ENCODE measurements at regions not wholly inside any gene's neighbourhood (a gene's known extent, or its start where the extent isn't known, plus 50 kb on each side); places are given as distances from the start of the nearest gene placed in this dataset.
"Not testable (repeated sequence)": the region's sequence is repeated elsewhere in the genome, so short reads cannot be mapped to it uniquely, and the experiment has no call there.

GRCh38 chr2:77725045-77725444 lies 202.9 kb upstream of the LRRTM4 start:
- Histone ChIP-seq H3K4me1 (no peaks in the 10 kb centered on the region), H3K4me3 (no peak overlapping the region), H3K9me3 (no peaks in the 10 kb centered on the region), H3K27me3 (no peaks in the 10 kb centered on the region), H3K27ac (no peak overlapping the region), H3K36me3 (no peaks in the 10 kb centered on the region)
- TF ChIP-seq POLR2A (IDR thresholded peaks at IDR 0.05): no peak
- TF ChIP-seq, protein P1, sequence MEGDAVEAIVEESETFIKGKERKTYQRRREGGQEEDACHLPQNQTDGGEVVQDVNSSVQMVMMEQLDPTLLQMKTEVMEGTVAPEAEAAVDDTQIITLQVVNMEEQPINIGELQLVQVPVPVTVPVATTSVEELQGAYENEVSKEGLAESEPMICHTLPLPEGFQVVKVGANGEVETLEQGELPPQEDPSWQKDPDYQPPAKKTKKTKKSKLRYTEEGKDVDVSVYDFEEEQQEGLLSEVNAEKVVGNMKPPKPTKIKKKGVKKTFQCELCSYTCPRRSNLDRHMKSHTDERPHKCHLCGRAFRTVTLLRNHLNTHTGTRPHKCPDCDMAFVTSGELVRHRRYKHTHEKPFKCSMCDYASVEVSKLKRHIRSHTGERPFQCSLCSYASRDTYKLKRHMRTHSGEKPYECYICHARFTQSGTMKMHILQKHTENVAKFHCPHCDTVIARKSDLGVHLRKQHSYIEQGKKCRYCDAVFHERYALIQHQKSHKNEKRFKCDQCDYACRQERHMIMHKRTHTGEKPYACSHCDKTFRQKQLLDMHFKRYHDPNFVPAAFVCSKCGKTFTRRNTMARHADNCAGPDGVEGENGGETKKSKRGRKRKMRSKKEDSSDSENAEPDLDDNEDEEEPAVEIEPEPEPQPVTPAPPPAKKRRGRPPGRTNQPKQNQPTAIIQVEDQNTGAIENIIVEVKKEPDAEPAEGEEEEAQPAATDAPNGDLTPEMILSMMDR (IDR thresholded peaks at IDR 0.05): no peak
- DNase-seq: no peak

GRCh38 chr2:77734662-77735340 lies 212.6 kb upstream of the LRRTM4 start:
- not testable (repeated sequence) for H3K4me3 ChIP-seq, H3K9me3 ChIP-seq, H3K4me1 ChIP-seq, DNase-seq, H3K36me3 ChIP-seq, H3K27me3 ChIP-seq, H3K27ac ChIP-seq

GRCh38 chr2:77737236-77737635 lies 215.1 kb upstream of the LRRTM4 start:
- DNase-seq: no peak
- Histone ChIP-seq H3K9me3 (no peaks in the 10 kb centered on the region), H3K27me3 (no peaks in the 10 kb centered on the region), H3K4me3 (no peak overlapping the region), H3K36me3 (no peaks in the 10 kb centered on the region), H3K27ac (no peak overlapping the region), H3K4me1 (no peaks in the 10 kb centered on the region)
- TF ChIP-seq, protein P1 (IDR thresholded peaks at IDR 0.05): no peak
- TF ChIP-seq POLR2A (IDR thresholded peaks at IDR 0.05): no peak

DNA sequence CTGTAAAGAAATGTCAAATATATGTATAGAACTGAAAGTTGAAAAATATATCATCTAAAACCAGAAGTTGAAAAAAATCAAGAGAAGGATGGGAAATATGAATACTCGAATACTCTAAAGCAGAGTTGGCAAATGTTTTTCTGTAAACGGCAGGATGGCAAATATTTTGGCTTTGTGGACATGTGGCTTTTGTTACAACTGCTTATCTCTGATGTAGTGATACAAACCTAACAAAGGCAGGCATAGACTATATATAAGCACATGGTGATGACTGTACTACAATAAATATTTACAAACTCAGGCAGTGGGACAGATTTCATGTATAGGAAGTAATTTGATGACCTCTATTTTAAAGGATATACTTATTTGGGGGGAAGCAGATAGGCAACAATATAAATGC lies 224.6 kb upstream of the LRRTM4 start:
- no peak for TF ChIP-seq POLR2A (IDR thresholded peaks at IDR 0.05)
- TF ChIP-seq, protein P1 (IDR thresholded peaks at IDR 0.05): no peak
- Histone ChIP-seq H3K36me3 (no peaks in the 10 kb centered on the region), H3K27ac (no peak overlapping the region), H3K4me1 (no peaks in the 10 kb centered on the region), H3K9me3 (no peaks in the 10 kb centered on the region), H3K27me3 (no peaks in the 10 kb centered on the region), H3K4me3 (no peak overlapping the region)
- DNase-seq: no peak

- H3K27me3 ChIP-seq, H3K4me3 ChIP-seq, H3K9me3 ChIP-seq, H3K36me3 ChIP-seq, DNase-seq, H3K27ac ChIP-seq, H3K4me1 ChIP-seq: not testable (repeated sequence)
Measured at GRCh38 chr2:77753710-77754345, 231.7 kb upstream of the LRRTM4 start.

- H3K4me3 ChIP-seq: no peak overlapping the region
- TF ChIP-seq POLR2A (IDR thresholded peaks at IDR 0.05): no peak
- TF ChIP-seq, protein P1 (IDR thresholded peaks at IDR 0.05): no peak
- no peaks in the 10 kb centered on the region for H3K4me1 ChIP-seq
- H3K36me3 ChIP-seq: no peaks in the 10 kb centered on the region
- H3K9me3 ChIP-seq: peaks cover 0 to 4% (median 0%) of the 10 kb centered on the region in 4 donors
- peak in 1 of 3 donors; percentile 37 for DNase-seq
- no peak overlapping the region for H3K27ac ChIP-seq
- no peaks in the 10 kb centered on the region for H3K27me3 ChIP-seq
Measured at GRCh38 chr2:77767388-77768076, 245.4 kb upstream of the LRRTM4 start.
